Esophagus mucosa (tissue), 1 donor: ENCODE measurements at regions not wholly inside any gene's neighbourhood (a gene's known extent, or its start where the extent isn't known, plus 50 kb on each side); places are given as distances from the start of the nearest gene placed in this dataset.
"Not testable (repeated sequence)": the region's sequence is repeated elsewhere in the genome, so short reads cannot be mapped to it uniquely, and the experiment has no call there.

Source experiments
- ATAC-seq: fragments of 200-7000 bp; cut with Tn5 transposase; one replicate; pipeline ENCODE4 v1.9.1; 2020
- donor health status: DM: yes; HTN: yes; CAD: no.

- no peak for ATAC-seq
These were observed 399.1 kb upstream of the LARGE1 start for GRCh38 chr22:34319346-34319745.

DNA sequence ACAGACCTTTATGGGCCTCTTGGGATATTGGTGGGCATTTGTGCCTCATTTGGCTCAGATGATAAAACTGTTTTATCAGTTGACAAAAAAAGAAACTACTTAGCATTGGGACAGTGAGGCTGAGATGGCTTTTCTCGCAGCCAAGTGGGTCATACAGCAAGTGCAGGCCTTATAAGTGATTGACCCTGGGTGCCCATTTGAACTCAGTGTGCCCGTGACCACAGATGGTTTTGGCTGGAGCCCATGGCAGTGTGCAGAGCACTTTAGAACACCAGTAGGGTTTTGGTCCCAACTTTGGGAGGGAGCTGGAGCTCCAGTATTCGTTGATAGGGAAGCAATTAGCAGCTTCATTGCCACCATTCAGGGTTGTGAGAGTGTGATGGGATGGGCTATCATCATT, 404.5 kb upstream of the LARGE1 start:
- ATAC-seq: no peak

DNA sequence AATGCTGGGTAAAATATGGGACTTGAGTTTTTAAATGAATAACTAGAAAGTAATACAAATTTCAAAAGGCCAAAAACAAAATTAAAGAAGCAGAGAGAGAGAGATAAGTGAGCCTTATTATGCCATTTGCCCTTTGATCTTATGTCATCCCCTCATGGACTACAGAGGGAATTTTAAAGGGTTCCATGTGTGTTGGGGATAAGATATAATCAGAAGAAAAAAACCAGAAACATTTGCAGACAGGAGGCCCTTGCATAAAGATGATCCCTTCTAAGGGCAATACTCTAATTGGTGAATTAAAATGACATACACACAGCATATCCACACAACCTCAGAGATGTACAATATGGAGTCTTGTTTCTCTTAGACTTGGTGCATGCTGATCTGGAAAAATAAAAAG, 406.6 kb upstream of the LARGE1 start:
- no peak for ATAC-seq

- ATAC-seq: no peak
These were observed 410.2 kb upstream of the LARGE1 start for GRCh38 chr22:34330432-34330831.

DNA sequence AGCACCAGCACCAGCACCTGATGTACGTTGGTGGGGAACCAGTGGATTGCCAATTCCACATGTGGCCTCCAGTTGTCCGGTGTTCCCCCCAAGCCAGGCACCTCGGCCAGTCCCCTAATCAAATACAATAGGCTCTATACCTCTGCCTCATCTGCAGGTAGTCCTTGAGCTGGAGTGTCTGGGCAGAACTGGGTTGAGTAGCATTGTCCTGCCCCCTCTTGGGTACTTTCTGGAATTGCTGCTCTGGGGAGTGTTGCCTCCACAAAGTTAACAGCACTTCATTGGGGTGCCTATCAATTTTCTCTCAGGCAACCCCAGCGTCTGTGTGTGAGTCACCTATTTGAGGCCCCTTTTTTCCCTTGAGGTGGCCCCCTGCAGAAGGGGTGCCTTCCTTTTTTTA, 413.0 kb upstream of the LARGE1 start:
- ATAC-seq: no peak

DNA sequence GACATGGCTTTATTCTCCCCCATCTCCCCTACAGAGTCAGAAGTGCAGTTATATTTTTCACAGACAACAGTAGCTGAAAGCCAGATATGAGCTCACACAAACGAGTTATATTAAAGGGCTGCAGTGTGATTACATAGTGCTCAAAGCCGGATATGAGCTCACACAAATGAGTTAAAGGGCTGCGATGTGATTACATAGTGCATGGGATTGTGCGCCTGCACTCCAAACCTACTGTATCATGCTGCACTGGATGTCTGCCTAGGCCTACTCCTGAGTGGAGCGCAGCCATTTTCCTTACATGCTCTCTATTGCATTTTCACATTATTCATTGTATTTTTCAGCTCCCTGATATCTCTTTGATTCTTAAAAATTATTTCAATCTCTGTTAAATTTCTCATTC, 414.6 kb upstream of the LARGE1 start:
- no peak for ATAC-seq

DNA sequence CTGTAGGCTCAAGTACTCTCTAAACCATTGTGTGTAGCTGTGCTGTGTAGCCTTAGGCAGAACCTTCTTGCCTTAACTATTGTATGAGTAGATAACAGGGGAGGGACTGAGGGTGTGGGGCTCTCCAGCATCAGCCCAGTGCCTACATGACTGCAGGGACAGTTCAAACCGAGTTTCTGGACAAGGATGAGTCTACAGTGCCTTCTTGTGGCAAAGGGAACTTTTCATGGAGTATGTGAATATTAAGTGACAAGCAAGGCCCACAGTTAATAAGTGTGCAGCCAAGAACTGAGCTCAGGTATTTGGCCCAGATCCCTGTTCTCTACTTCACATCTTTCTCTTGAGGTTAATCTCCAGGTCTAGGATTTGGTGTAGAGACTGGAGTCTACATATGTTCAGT, 424.4 kb upstream of the LARGE1 start:
- ATAC-seq: no peak

DNA sequence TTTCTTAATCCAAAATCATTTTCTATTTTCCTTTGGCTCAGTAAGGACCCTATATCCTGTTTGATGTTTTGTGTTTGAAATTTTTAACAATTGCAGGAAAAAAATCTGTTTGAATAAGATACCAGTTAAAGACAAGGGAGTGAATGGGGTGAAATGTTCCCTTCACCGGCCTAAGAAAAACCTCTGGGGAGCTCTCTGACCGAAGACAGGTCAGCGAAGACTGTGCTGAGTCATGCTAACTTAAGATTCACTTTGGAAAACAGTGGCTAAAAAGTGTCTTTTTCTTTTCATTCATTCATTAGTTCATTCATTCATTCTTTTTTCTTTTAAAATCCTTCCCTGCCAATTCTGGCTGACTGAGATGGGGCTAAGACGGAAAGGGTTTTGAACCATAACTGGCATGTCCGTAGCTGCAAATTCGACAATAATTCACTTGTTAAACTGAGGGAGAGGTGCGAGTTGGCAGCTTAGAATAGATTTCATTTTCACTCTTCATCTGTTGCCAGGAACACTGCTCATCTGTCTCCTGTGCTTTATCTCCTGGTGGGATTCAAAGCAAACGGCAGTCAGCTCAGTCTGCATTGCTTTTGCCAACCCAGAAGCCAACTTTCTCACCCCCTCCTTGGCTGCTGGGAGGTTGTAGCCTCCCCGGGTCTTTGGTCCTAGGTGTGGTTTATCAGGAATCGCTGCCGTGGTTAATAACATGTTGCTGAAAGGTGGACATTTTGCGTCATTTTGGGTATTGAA, 434.0 kb upstream of the LARGE1 start:
- no peak for ATAC-seq

GRCh38 chr22:34356481-34356880, 436.2 kb upstream of the LARGE1 start:
- no peak for ATAC-seq

DNA sequence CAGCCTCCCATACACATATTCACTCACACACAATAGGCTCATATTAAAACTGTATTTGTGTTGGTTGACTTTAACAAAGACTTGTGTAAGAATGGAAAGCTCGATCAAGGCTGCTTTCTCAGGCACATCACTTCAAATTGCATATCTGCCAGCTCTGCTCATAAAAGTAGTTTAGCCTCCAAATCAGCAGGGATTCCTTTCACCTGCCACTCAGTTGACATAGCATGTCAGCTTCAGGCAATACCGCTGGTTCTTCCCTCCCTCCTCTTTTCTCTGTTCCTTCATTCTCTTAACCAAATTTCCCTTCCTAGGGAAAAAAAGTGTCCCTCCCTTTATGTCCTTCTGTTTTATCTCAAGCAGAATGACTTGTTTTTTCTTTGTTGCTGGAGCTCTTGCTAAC, 450.4 kb upstream of the LARGE1 start:
- ATAC-seq: no peak

GRCh38 chr22:34379825-34380224, 459.5 kb upstream of the LARGE1 start:
- ATAC-seq: no peak

GRCh38 chr22:34380532-34380931, 460.3 kb upstream of the LARGE1 start:
- no peak for ATAC-seq

DNA sequence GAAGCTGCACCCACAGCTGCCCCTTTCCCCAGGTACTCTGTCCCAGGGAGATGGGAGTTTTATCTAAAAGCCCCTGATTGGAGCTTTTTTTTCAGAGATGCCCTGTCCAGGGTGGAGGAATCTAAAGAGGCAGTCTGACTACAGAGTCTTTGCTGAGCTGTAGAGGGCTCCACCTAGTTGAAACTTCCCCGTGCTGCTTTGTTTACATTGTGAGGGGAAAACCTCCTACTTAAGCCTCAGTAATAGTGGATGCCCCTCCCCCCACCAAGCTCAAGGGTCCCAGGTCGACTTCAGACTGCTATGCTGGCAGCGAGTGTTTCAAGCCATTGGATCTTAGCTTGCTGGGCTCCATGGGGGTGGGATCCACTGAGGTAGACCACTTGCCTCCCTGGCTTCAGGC, 470.1 kb upstream of the LARGE1 start:
- no peak for ATAC-seq

DNA sequence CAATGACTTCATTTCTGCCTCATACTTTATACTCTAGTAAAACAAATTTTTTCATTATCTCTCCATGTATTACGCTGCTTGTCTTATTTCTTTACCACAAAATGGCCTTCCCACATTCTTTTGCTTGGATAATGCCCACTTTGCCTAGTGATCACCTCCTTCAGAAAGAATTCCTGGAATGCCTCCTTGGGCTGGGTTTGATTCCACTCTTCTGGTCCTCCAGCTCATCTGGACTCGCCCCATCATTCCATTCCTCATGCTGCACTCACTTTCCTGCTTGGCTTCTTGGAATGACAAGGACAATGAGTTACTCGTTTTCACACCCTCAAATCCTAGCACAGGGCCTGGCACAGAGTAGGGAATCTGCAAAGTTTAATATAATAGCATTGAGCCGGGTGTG, 475.1 kb upstream of the LARGE1 start:
- ATAC-seq: no peak

DNA sequence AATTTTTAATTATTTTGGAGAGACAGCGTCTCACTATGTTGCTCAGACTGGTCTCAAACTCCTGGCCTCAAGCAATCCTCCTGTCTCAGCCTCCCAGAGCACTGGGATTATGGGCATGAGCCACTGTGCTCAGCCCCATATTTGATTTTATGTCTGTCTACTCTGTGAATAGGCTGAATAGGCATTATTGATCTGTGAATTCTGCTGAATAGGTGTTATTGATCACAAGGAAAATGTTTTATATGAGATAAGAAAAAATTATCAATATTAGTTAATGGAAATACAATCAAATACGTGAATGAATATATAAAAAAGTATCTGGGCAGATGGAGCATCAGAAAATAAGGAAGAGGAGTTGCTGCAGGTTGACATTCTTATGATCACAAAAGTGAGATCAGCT, 483.4 kb upstream of the LARGE1 start:
- ATAC-seq: no peak

DNA sequence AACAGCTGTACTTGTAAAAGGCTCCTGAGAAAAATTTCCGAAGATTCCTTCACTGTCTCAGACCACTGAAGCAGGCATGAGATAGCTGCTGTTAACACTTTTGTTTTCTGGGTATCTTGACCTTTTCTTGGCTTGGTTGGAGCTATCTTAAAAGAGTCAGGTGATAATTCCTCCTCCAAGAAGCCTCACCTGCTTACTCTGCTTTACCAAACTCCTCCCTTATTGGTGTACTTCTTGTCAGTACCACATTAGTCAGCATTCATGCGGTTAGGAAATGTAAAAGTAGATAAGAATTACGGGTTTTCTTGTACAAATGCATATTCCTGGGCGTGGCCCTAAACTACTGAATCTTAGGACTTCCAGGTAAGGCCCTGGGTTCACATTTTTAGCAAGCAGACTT, 489.8 kb upstream of the LARGE1 start:
- ATAC-seq: no peak

GRCh38 chr22:34414467-34415440, 494.5 kb upstream of the LARGE1 start:
- peak; percentile 96 for ATAC-seq

DNA sequence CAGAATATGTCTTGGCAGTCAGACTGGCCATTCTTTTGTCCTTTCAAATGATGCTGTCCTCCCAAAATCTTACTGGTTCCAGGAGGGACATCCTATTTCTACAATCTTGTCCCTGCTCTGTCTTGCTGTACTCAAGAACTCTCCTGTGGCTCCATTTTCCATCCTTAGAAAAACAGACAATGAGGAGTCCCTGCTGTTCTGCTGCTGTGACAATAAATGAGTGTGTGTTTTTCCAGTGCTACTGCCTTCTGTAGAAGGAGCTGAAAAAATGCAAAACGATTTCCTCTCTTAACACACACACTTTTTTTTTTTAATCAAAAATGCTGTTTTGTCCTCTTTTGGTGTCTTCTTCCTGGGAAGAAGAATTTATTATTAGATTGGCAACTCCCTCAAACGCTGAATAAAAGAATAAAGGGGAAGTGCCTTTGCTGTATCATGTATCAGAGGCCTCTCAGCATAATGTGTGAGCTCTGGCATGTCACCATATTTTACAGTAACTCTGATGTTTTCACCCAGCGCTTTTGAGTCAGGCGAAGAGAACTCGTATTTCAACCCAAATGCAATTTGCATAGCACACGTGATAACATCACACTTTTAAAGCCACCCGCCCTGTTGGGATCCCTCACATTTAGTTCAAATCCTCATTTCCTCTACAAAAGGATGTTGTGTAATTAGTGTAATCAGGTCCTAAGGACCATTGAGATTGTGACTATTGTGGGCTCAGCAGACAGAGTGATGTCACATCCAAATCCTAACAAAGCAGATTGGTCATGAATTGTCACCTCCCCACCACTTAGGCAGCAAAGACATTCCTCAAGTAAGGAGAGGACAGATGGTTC, 496.0 kb upstream of the LARGE1 start:
- ATAC-seq: no peak

DNA sequence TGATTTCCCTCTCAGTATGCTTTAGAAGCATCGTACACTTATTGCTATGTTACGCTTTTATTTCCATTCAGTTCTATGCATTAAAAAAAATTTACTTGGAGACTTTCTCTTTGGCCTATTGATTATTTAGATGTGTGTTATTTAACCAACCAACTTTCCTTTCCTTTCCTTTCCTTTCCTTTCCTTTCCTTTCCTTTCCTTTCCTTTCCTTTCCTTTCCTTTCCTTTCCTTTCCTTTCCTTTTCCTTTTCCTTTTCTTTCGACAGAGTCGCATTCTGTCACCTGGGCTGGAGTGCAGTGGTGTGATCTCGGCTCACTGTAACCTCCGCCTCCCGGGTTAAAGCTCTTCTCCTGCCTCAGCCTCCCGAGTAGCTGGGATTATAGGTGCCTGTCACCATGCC, 502.7 kb upstream of the LARGE1 start:
- ATAC-seq: not testable (repeated sequence)

DNA sequence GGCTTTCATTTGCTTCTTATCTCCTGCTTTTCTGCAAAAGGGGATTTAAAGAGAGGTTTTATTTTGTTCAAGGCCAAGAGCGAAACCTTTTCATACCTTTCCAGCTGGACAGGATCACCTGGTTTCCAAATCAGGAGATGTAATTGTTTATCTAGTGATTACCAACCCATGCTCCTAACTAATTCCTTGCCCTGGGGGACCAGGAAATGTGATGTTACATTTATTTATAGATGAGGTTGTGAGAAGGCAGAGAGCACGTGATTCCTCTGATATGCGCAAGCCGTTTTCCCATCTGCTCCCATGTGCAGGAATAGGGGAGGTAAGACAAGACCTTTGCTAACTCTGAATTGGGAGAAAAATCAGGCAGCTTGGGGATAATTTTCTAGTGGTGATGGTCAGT, 507.2 kb upstream of the LARGE1 start:
- ATAC-seq: peak; percentile 44

DNA sequence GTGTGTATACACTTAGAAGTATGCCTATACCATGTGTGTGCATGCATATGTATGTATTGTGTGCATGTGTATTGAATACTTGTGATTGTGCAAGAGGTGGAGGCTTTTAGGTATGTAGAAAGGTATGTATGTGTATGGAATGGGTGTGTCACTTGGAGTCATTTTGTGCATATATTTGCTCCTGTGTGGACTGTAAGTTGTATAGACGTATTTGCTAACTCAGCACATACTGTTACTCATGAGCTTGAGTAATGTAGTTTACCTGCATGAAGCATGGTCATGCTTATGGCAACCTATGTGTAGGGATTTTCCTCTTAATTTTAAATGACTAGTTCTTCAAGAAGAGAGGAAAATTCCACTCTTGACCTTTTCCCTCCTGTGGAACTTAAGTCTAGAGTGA, 507.6 kb upstream of the LARGE1 start:
- ATAC-seq: peak; percentile 94

DNA sequence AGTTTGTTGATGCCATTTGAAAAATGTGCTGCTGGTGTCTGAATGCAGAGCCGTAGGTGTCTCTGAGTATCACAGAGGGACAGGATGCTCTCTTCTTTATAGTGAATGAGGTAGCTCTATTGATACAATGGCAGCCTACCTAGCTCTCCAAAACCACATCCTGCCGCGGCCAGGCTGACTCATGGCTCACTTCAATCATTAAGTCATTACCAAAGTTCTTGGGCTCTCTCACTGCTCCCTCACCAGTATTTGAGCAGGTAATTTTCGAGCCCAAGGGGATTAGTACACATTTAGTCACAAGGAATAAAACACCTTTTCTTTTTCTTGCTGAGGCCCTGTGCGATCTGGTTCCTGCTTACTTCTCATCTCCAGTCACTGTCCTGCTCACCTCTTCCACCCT, 509.0 kb upstream of the LARGE1 start:
- peak; percentile 71 for ATAC-seq

GRCh38 chr22:34430386-34430785, 510.1 kb upstream of the LARGE1 start:
- no peak for ATAC-seq
